H1 (cell line): ENCODE measurements at regions not wholly inside any gene's neighbourhood (a gene's known extent, or its start where the extent isn't known, plus 50 kb on each side); places are given as distances from the start of the nearest gene placed in this dataset.

ENCODE experiments used
- CTCF ChIA-PET: fragments of 300-600 bp; sonication (Branson Sonifier 250); formaldehyde crosslinking; loops from one replicate; lab custom pipeline; 2021; ENCODE audit not compliant: partially characterized antibody; lab: Charles Lee
- POLR2A ChIA-PET: fragments of 300-600 bp; sonication (Branson Sonifier 250); formaldehyde crosslinking; loops from one replicate; lab custom pipeline; 2021; ENCODE audit warnings: inconsistent platforms; ENCODE audit not compliant: partially characterized antibody; lab: Charles Lee
- DNase-seq, 2 experiments: peaks; one replicate each; pipeline versions ENCODE4 v3.0.0 to v3.0.0-alpha.2; 2010 to 2022; ENCODE audit warnings: low spot score in 2 of 2, low read depth in 1 of 2, mixed read lengths in 1 of 2
- FAIRE-seq: peaks from 2 replicates; lab custom pipeline; 2011; peaks lifted over from hg19 to GRCh38; lab: Jason Lieb, UNC
- H2AFZ ChIP-seq: 2 replicates; pipeline ENCODE4 v1.8.1; 2012; ENCODE audit warnings: low read length, inconsistent platforms
- H2AK5ac ChIP-seq: 2 replicates; pipeline ENCODE4 v1.6.1; 2013; ENCODE audit warnings: low read depth, low read length
- H2BK120ac ChIP-seq: replicated peaks from 2 replicates; pipeline ENCODE3; 2013; ENCODE audit warnings: low read depth, low read length, inconsistent platforms
- H2BK12ac ChIP-seq: 2 replicates; pipeline ENCODE4 v1.6.1; 2013; ENCODE audit warnings: low read depth, low read length
- H2BK15ac ChIP-seq: 2 replicates; pipeline ENCODE4 v1.6.1; 2013; ENCODE audit warnings: low read length
- H2BK20ac ChIP-seq: 2 replicates; pipeline ENCODE4 v1.6.1; 2013; ENCODE audit warnings: low read length
- H2BK5ac ChIP-seq: 2 replicates; pipeline ENCODE4 v1.6.1; 2013; ENCODE audit warnings: low read depth, low read length
- H3K14ac ChIP-seq: 2 replicates; pipeline ENCODE4 v1.6.1; 2013; ENCODE audit warnings: inconsistent platforms; ENCODE audit not compliant: insufficient read length
- H3K18ac ChIP-seq: 2 replicates; pipeline ENCODE4 v1.6.1; 2013; ENCODE audit warnings: low read length; ENCODE audit errors: extremely low read depth
- H3K23ac ChIP-seq: 2 replicates; pipeline ENCODE4 v1.6.1; 2013; ENCODE audit warnings: inconsistent platforms; ENCODE audit not compliant: insufficient read length
- H3K23me2 ChIP-seq: 2 replicates; pipeline ENCODE4 v1.6.1; 2013; ENCODE audit warnings: low read depth, low read length
- H3K27ac ChIP-seq: 2 replicates; pipeline ENCODE4 v1.6.1; 2011; ENCODE audit warnings: low read depth, low read length, inconsistent platforms
- H3K27me3 ChIP-seq, 4 experiments: replicated peaks in 1 of 4; 1 replicate in 1 of 4; 2 replicates in 3 of 4; pipeline versions ENCODE4 v1.6.1 to v1.8.1; 2011 to 2013; ENCODE audit warnings: low read length in 3 of 4, mild to moderate bottlenecking in 3 of 4, inconsistent platforms in 2 of 4, mixed read lengths in 2 of 4, moderate library complexity in 1 of 4; ENCODE audit not compliant: control insufficient read depth in 3 of 4, insufficient read depth in 3 of 4; ENCODE audit errors: extremely low read depth in 1 of 4
- H3K36me3 ChIP-seq, 4 experiments: 2 replicates each; pipeline versions ENCODE4 v1.6.1 to v1.8.1; 2011 to 2013; ENCODE audit warnings: mild to moderate bottlenecking in 4 of 4, low read length in 3 of 4, moderate library complexity in 2 of 4, control low read depth in 1 of 4, inconsistent platforms in 1 of 4; ENCODE audit not compliant: insufficient read depth in 4 of 4, control insufficient read depth in 2 of 4
- H3K4ac ChIP-seq: replicated peaks from 2 replicates; pipeline ENCODE3; 2013; ENCODE audit warnings: low read length, low read depth, mixed read lengths, inconsistent platforms; ENCODE audit not compliant: insufficient read length
- H3K4me1 ChIP-seq, 4 experiments: replicated peaks in 1 of 4; 1 replicate in 1 of 4; 2 replicates in 3 of 4; pipeline versions ENCODE4 v1.6.1 to v1.8.1; 2011 to 2013; ENCODE audit warnings: low read length in 3 of 4, inconsistent platforms in 2 of 4, mixed read lengths in 1 of 4; ENCODE audit not compliant: insufficient read depth in 4 of 4, control insufficient read depth in 3 of 4
- H3K4me2 ChIP-seq, 2 experiments: 2 replicates each; pipeline versions ENCODE4 v1.6.1 to v1.8.1; 2011 to 2013; ENCODE audit warnings: low read depth in 2 of 2, low read length in 2 of 2, control low read depth in 1 of 2, inconsistent platforms in 1 of 2, mild to moderate bottlenecking in 1 of 2; ENCODE audit not compliant: insufficient read depth in 1 of 2
- H3K4me3 ChIP-seq, 4 experiments: fragments of 200-600, 300-600 bp in 1 of 4; sonication (generic), shearing (Covaris generic), sonication (Bioruptor Twin) in 1 of 4; 2 replicates each; pipeline versions ENCODE4 v1.5.1 to v1.8.1; 2011 to 2016; ENCODE audit warnings: low read length in 4 of 4, low read depth in 3 of 4, control low read depth in 2 of 4, inconsistent platforms in 2 of 4, mild to moderate bottlenecking in 2 of 4, mixed read lengths in 1 of 4, moderate library complexity in 1 of 4; ENCODE audit not compliant: insufficient read depth in 2 of 4; ENCODE audit errors: extremely low read depth in 1 of 4
- H3K56ac ChIP-seq: replicated peaks from 2 replicates; pipeline ENCODE3; 2013; ENCODE audit warnings: low read depth, mild to moderate bottlenecking, mixed read lengths, low read length, inconsistent platforms; ENCODE audit not compliant: insufficient read length
- H3K79me1 ChIP-seq: 2 replicates; pipeline ENCODE4 v1.6.1; 2013; ENCODE audit warnings: low read depth, low read length, control low read depth
- H3K79me2 ChIP-seq, 2 experiments: 2 replicates each; pipeline versions ENCODE4 v1.6.1 to v1.8.1; 2012 to 2013; ENCODE audit warnings: low read length in 2 of 2, mild to moderate bottlenecking in 2 of 2, inconsistent platforms in 1 of 2; ENCODE audit not compliant: insufficient read depth in 2 of 2, control insufficient read depth in 1 of 2
- H3K9ac ChIP-seq, 4 experiments: replicated peaks in 1 of 4; 1 replicate in 1 of 4; 2 replicates in 3 of 4; pipeline versions ENCODE4 v1.6.1 to v1.8.1; 2011 to 2013; ENCODE audit warnings: low read depth in 3 of 4, low read length in 3 of 4, control low read depth in 2 of 4, mild to moderate bottlenecking in 2 of 4, moderate library complexity in 2 of 4, inconsistent platforms in 1 of 4; ENCODE audit errors: extremely low read depth in 1 of 4
- H3K9me3 ChIP-seq, 2 experiments: 2 replicates each; pipeline versions ENCODE4 v1.6.1 to v1.8.1; 2012 to 2013; ENCODE audit warnings: mild to moderate bottlenecking in 2 of 2, moderate library complexity in 2 of 2, control low read depth in 1 of 2, inconsistent platforms in 1 of 2, low read depth in 1 of 2, low read length in 1 of 2, mixed read lengths in 1 of 2; ENCODE audit not compliant: insufficient read depth in 2 of 2
- H4K20me1 ChIP-seq, 2 experiments: replicated peaks in 1 of 2; 2 replicates each; pipeline versions ENCODE3 to v1.8.1; 2011 to 2013; ENCODE audit warnings: inconsistent platforms in 2 of 2, low read length in 2 of 2, mild to moderate bottlenecking in 1 of 2; ENCODE audit not compliant: insufficient read depth in 2 of 2, control insufficient read depth in 1 of 2
- H4K5ac ChIP-seq: 2 replicates; pipeline ENCODE4 v1.6.1; 2013; ENCODE audit warnings: low read length, low read depth, mixed read lengths, inconsistent platforms; ENCODE audit not compliant: insufficient read length
- H4K8ac ChIP-seq: 2 replicates; pipeline ENCODE4 v1.8.0; 2013; ENCODE audit warnings: mild to moderate bottlenecking, moderate library complexity, low read length, inconsistent platforms; ENCODE audit not compliant: insufficient read depth; ENCODE audit errors: extremely low read depth
- H4K91ac ChIP-seq: replicated peaks from 2 replicates; pipeline ENCODE3; 2013; ENCODE audit warnings: low read length, mixed read lengths, inconsistent platforms; ENCODE audit not compliant: insufficient read length
- BCL11A ChIP-seq, 2 experiments: IDR thresholded peaks; one replicate each; pipeline ENCODE4 v1.6.1; 2011; ENCODE audit warnings: low read depth in 2 of 2, low read length in 2 of 2, mild to moderate bottlenecking in 2 of 2
- CHD1 ChIP-seq: IDR thresholded peaks from 2 replicates; pipeline ENCODE4 v1.6.1; 2012; ENCODE audit warnings: low read depth, low read length, improper control_type of control experiment
- CHD2 ChIP-seq: IDR thresholded peaks from 2 replicates; pipeline ENCODE4 v1.6.1; 2012; ENCODE audit warnings: low read length, improper control_type of control experiment
- CREB1 ChIP-seq: IDR thresholded peaks from 2 replicates; pipeline ENCODE4 v1.6.1; 2012; ENCODE audit warnings: inconsistent platforms
- E2F6 ChIP-seq: IDR thresholded peaks from 2 replicates; pipeline ENCODE4 v1.6.1; 2012; ENCODE audit warnings: inconsistent platforms
- HDAC6 ChIP-seq: IDR thresholded peaks from one replicate; pipeline ENCODE4 v1.7.1; 2012; ENCODE audit warnings: low read depth, mild to moderate bottlenecking, inconsistent platforms, low read length, moderate library complexity
- NANOG ChIP-seq: IDR thresholded peaks from 2 replicates; pipeline ENCODE4 v1.6.1; 2011; ENCODE audit warnings: low read length, low read depth, mild to moderate bottlenecking, inconsistent platforms; ENCODE audit not compliant: insufficient read depth, poor library complexity, severe bottlenecking
- POLR2A ChIP-seq, 2 experiments: IDR thresholded peaks; 1 replicate in 1 of 2; 2 replicates in 1 of 2; pipeline ENCODE4 v1.6.1; 2011; ENCODE audit warnings: low read depth in 2 of 2, low read length in 2 of 2, mild to moderate bottlenecking in 2 of 2; ENCODE audit errors: control extremely low read depth in 1 of 2
- POU5F1 ChIP-seq: IDR thresholded peaks from 2 replicates; pipeline ENCODE4 v1.6.1; 2011; ENCODE audit warnings: low read depth, mild to moderate bottlenecking, low read length, moderate library complexity
- RBBP5 ChIP-seq: IDR thresholded peaks from 2 replicates; pipeline ENCODE4 v1.7.1; 2012; ENCODE audit warnings: low read depth, mild to moderate bottlenecking, inconsistent platforms, low read length, moderate library complexity, borderline replicate concordance
- RXRA ChIP-seq: IDR thresholded peaks from 2 replicates; pipeline ENCODE4 v1.6.1; 2011; ENCODE audit warnings: low read depth, mild to moderate bottlenecking, low read length, moderate library complexity; ENCODE audit not compliant: insufficient read depth
- SIX5 ChIP-seq: IDR thresholded peaks from 2 replicates; pipeline ENCODE4 v1.6.1; 2011; ENCODE audit warnings: mild to moderate bottlenecking, low read depth, low read length
- SP2 ChIP-seq: IDR thresholded peaks from 2 replicates; pipeline ENCODE4 v1.6.1; 2012; ENCODE audit warnings: mild to moderate bottlenecking, low read length, inconsistent platforms
- WGBS, 2 experiments: shearing (Covaris generic) in 1 of 2; methylation state at CpG; one replicate each; pipeline versions ENCODE4 v1.1.6 to v1.1.7; 2013 to 2015; ENCODE audit warnings: low lambda C conversion rate in 2 of 2, mixed read lengths in 2 of 2, inconsistent platforms in 1 of 2, low coverage in 1 of 2, missing lambda C conversion rate in 1 of 2; ENCODE audit not compliant: insufficient replicate concordance in 2 of 2, insufficient coverage in 1 of 2, insufficient read length in 1 of 2; ENCODE audit errors: extremely low coverage in 1 of 2, missing lambda C conversion rate in 1 of 2; 5-methylcytosine and 5-hydroxymethylcytosine counted together

DNA sequence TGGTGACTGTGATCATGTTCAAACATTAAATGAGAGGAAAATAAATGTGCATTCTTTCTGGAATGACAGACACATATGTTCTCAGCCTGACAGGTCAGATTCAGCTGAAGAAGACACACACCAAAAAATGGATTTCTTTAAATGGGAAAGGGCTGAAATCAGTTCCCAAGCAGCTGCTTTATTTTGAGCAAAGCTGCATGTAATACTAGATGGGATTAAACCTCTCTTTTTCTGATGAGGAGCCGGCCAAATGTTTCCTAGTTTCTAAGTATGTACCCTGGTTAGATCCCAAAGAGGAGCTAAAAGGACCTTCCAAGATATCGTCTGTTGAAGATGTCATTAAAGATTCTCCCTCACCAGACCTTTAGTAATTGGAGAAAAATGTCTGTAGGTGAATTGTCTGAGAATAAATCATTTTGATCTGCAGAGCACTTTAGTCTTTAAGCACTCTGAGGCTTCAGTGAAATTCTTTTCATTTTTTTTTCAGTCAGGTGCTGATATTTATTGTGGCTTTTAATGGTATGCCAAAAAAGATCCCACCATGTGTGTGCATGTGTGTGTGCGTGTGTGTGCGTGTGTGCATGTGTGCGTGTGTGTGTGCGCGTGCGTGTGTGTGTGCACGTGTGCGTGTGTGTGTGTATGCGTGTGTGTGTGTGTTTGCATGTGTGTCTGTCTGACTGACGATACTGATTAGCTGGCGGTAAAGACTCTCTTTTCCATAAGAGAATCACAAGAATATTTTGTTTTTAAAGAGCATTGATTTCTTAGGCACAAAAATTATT is 175.8 kb downstream of the IRS1 start:
- Histone ChIP-seq H3K4me2 (no peak overlapping the region), H4K20me1 (no peaks in the 10 kb centered on the region)

More for the DNA sequence above, 175.8 kb downstream of the IRS1 start:
- no peak overlapping the region for H2AFZ ChIP-seq
- no peak overlapping the region for H4K5ac ChIP-seq
- H2BK120ac ChIP-seq = no peak overlapping the region
- no peaks in the 10 kb centered on the region for H3K9me3 ChIP-seq
- H2BK20ac ChIP-seq = no peak overlapping the region
- no peak overlapping the region for H3K4me3 ChIP-seq
- no peak overlapping the region for H3K9ac ChIP-seq
- TF ChIP-seq NANOG (no peak), HDAC6 (no peak), POLR2A (IDR thresholded peaks at IDR 0.05; ENCODE audit: control extremely low read depth in 1 of 2, low read depth in 2 of 2, low read length in 2 of 2) (no peak), SP2 (no peak), RBBP5 (no peak), POU5F1 (no peak), E2F6 (no peak), CREB1 (no peak), SIX5 (no peak), CHD2 (no peak), RXRA (no peak), BCL11A (IDR thresholded peaks at IDR 0.05; ENCODE audit: low read depth in 2 of 2, low read length in 2 of 2) (no peak), CHD1 (no peak)
- 86% methylated on average over 13 of the region's 13 CpGs; no CpG with 5 or more reads in 1 of the 2 experiments for WGBS, 2 experiments
- peaks cover 2% of the 10 kb centered on the region; the same call in 1 of the 2 replicates for H3K23me2 ChIP-seq
- no peak overlapping the region for H4K91ac ChIP-seq
- H3K4me1 ChIP-seq = no peaks in the 10 kb centered on the region
- no peak overlapping the region for H4K8ac ChIP-seq
- no peak overlapping the region for H2BK15ac ChIP-seq
- H3K18ac ChIP-seq = no peak overlapping the region
- no peaks in the 10 kb centered on the region for H3K36me3 ChIP-seq
- H3K27me3 ChIP-seq = no peaks in the 10 kb centered on the region
- no peak overlapping the region for H3K4ac ChIP-seq
- no peak overlapping the region for H2AK5ac ChIP-seq
- H3K14ac ChIP-seq = no peak overlapping the region
- H2BK12ac ChIP-seq = no peak overlapping the region
- H3K79me2 ChIP-seq = no peaks in the 10 kb centered on the region
- CTCF ChIA-PET = interaction anchor here (0.8 to 1.1 kb wide), 4 partner anchors 10 to 408 kb away, joined by 3 to 5 read pairs (median 4); no protein-coding TSS in a partner anchor
- H3K56ac ChIP-seq = no peak overlapping the region
- no peak overlapping the region for H3K23ac ChIP-seq
- DNase-seq (no peak), FAIRE-seq (no peak)
- H2BK5ac ChIP-seq = no peak overlapping the region
- no peaks in the 10 kb centered on the region for H3K79me1 ChIP-seq
- H3K27ac ChIP-seq = no peak overlapping the region
- POLR2A ChIA-PET = no interaction called here
